NCI-H1930 (cell line): ENCODE measurements at regions not wholly inside any gene's neighbourhood (a gene's known extent, or its start where the extent isn't known, plus 50 kb on each side); places are given as distances from the start of the nearest gene placed in this dataset.

Experiments used
- DNase-seq, 2 experiments: peaks; one replicate each; lab custom pipeline; 2025; lab: John Stamatoyannopoulos, UW

DNA sequence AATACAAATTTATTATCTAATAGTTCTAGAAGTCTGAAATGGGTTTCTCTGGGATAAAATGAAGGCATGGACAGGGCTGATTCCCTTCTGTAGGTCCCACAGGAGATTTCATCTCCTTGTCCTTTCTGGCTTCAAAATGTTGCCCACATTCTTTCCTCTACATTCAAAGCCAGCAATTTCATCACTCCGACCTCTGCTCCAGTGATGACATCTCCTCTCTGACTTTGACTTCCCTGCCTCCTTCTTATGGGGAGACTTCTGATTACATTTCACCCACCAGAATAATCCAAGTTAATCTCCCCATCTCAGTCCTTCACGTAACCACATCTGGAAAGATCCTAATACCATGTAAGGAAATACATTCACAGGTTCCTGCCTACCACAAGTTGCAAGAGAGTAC is 358.0 kb upstream of the C1orf87 start:
- no peak for DNase-seq

DNA sequence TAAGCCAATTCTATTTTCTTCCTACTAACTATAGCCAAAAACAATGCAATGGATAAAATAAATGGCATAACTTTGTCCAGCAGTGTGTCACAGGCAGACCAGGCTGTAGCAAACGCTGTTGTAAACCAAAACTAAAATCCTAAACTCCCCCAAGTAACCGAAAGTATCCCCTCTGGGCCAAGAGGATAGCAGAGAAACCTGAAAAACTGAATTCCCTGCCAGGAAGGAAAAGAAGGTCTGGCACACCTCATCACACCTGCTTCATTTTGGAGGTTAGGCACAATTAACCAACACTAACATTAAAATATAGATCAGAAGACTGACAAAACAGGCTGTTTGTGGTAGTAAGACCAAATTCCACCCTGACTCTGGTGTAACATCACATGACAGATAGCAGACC is 356.8 kb upstream of the C1orf87 start:
- DNase-seq, result no peak

DNA sequence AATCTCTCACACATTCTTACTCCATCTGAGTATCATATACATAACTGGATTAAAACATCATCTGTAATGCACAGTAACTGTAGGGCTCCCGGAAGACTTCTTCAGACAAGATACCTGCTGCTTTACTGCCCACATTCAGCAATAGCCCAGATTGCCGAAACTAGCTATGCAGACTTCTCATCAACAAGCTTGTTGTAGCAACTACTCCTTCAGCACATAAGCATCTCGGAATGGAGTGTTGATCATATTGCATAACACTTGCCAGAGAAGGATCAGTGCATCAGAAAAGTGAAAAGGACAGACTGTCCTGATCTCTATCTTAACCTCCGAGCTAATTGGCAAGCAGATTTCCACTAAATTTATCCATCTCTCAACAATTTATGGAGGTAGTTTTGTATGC is 354.6 kb upstream of the C1orf87 start:
- peak in 1 of 2 experiments; percentile 38 for DNase-seq

DNA sequence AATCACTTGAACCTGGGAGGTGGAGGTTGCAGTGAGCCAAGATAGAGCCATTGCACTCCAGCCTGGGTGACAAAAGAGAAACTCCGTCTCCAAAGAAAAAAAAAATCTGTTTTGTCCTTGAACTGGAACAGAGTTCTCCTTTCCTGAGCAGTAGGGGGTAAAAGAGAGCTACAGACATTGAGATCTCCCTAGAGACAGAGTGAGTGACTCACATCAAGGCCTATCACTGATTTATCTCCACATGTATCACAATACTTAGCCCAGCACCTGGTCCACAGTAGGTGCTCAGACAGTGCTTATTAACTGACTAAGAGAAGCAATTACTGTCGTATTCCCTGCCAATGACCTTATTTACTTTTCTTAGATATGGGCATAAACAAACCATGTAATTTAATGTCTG is 354.1 kb upstream of the C1orf87 start:
- DNase-seq, result peak in 1 of 2 experiments; percentile 38

DNA sequence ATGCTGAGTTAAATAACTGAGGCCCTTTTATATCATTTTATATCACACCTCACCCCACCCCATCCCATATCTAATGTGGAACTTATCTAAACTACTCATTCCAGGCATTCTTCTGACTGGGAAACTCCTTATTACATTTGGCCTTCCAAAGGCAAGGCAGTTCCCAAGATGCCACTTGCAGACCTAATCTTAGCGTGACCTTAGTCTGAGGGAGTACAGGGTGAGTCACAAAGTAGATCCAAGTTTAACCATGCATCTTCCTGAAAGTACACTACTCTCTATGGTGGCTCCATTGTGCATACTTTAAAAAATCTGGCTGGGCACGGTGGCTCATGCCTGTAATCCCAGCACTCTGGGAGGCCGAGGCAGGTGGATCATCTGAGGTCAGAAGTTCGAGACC is 353.6 kb upstream of the C1orf87 start:
- DNase-seq, result no peak

DNA sequence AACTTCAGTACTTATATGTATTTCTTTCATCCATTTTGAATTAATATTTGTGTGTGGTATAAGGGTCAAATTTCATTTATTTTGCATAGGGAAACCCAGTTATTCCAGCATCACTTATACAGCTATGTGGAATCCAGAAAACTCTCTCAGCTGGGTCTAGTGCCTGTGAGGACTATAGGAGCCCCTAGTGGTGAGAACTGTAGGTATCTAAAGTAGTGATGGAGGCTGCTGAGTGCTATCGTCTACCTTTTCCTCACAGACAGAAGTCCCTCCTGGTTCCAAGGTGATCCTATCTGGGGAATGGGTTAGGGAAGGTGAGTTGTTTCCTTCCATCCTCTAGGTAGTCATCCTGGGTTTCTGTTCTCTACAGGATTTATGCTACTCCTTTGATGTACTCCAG is 352.0 kb upstream of the C1orf87 start:
- DNase-seq, result no peak

DNA sequence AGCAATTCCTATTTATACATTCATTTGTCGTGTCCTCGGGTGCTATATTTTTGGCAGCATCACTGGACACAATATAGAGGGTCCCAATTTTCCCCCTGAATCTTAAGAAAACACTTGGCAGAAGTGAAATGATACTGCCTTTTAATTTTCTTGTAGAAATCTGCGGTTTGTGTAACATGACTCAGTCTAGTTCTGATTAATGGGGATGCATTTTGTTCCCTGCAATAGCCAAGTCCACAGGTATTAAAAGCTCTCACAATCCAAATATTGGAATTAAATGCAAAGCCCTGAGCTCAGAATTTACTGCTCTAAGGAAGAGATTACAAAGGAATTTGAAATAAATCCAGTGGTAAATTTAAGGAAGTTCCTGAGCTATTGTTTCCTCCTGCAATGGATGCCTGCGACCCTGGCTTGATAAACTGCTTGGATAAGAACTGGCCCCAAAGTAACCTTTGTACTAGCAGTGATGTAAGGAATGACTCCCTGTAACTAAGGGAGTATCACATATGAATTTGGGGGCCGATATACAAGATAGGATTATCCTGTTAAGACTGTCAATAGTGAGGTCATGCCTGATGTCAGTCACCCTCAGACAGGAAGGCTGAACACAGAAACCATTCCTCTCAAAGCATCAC is 349.7 kb upstream of the C1orf87 start:
- DNase-seq, result no peak

DNA sequence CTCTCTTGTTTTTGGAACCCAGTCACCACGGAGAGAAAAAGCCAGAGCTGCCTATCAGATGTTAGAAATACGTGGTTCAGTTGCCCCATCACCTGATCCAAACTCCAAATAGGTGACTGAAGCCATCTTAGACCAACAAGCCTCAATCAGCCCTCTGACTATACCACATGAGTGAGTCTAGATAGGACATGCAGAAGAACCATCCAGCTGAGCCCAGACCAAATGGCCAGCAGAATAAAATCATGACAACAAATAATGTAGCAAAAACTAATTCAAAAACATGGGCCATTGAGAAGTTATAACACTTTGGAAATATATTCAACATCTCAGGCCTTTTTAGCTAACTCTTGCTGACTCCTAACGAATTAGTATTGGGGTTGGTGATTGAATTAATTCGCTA is 348.4 kb upstream of the C1orf87 start:
- DNase-seq, result no peak

DNA sequence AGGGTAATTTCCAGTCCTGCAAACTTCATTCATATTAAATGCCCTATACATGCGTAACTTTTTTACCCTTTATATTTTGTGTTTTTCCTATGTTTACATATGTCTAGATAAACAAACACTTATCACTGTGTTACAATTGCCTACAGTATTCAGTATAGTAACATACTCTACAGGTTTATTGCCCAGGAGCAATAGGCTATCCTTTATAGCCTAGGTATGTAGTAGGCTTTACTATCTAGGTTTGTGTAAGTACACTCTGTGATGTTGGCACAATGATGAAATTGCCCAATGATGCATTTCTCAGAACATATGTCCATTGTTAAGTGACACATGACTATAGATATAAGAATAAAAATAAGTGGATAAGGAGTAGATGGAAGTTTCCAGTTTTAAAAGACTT is 345.5 kb upstream of the C1orf87 start:
- no peak for DNase-seq

DNA sequence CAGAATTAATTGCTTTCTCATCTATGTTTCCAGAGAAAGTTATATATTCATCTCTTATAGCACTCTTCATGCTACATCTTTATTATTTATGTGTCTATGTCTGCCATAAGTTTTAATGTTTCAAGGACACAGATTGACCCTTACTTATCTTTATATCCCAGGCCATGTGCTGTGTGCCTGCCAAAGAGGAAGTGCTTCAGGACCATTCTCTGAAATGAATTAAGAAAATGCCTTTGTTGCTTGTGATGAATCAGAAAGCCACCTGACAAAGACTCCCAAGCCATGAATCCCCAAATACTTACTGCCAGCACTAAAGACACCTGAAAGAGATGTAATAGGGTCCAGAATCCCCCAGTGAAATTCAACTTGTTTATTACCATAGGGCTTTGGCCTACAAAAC is 342.1 kb upstream of the C1orf87 start:
- DNase-seq, result no peak

DNA sequence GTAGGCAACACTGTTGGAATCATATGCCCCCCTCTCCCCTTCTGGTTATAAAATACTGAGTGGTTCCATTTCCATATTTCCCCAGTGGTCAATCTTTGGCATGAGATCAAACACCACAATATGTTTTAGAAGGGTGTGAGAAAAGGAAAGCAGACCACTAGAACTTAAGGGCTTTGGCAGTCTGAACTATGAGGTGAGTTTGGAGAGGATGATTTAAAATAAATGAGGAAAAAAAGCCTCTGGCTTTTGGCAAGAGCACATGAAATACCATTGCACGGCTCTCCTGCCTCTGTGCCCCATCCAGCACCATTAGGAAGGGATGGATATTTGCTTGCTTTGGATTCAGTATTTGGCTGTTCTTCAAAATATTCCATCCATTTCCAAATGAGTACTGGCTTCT is 339.5 kb upstream of the C1orf87 start:
- no peak for DNase-seq

DNA sequence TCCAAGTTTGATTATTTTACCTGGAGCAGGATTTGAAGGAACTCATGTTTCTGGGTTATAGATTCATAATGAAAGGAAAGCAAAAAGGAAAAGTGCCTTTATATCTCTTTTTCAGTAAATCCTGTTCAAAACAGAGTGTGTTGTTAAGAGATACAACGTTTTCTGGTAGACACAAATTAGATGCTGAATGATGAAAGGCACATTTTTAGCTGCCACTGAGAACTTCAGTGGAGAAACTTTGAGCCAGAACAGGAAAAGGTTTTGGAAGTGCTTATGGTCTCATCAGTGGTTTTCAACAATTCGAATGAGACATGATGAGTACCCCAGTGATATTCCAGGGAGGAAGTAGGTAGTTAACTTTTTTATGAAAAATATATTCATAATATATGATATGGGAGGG is 338.0 kb upstream of the C1orf87 start:
- DNase-seq, result no peak

DNA sequence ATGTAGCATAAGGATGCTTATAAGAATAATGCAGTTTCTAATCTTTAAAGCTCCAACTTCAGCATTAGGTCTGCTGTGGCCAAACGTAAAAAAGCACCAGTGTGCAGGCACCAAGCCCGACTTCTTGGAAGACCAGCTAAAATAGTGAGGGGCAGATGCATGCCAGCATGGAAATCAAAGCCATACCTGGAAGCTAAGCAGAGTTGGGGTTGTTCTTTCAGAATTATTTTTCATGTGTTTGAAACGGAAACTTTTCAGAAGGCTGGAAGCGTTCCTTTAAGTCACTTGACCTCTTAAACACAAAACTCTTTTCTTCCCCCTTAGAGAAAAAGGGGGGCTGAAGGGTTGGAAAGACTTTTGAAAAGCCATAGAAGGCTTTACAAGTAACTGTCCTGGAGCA is 329.2 kb upstream of the C1orf87 start:
- DNase-seq, result no peak

DNA sequence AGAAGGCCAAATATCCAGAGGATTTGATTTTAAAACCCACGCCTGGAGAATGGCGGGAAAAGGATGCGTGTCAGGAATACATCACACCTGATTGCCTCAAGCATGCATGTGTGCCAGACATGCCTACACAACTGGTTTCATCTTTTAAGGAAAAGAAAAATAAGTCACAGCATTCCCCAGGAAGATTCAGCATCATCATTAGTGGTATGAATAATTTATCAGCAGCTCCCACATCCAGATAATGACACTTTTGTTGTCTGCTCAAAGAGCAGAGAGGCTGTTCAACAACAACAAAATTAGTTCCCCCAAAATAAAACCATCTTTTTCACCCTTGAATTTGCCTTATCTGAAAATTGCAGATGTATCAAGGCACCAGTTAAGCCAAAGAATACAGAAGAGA is 328.6 kb upstream of the C1orf87 start:
- DNase-seq, result no peak

DNA sequence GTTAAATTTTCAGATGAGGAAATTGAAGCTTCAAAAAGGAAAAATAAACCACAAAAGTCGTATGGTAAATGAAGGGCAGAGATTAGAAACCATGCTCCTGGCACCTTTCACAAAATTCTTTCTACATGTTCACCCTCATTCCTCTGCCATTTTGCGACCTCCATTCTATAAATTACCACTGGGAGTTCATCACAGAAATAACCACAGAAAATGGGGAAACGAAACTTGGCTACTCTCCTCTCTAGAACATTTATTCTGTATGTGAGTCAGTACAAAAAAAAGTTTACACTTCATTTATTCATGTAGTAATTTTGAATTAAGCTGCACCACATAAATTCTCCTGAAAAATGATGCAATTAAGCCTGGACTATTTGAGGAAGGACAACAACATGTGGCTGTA is 320.9 kb upstream of the C1orf87 start:
- DNase-seq, result no peak

DNA sequence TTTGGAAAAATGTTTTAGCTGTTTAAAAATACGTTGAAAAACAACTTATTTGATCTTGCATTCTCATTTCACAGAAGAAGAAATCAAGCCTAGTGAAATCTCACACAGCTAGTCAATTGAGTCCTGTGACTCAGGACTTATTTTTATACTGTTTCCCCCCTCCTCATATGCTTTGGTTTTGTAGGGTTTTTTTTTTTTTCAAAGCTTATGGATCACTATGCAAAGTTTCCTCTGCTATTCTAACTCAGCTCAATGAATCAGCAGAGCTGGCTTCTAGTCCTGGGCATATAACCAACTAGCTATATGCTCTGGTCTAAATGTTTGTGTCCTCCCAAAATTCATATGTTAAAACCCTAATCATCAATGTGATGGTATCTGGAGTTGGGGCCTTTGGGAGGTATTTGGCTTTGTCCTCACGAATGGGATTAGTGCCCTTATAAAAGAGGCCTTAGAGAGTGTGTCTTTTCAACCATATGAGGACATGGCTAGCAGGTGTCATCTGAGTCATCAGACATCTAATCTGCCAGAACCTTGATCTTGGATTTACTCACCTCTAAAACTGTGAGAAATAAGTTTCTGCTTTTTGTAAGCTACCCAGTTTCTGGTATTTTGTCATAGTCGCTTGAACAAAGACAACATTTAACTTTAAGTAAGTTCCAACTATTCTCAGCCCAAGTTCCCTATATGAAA is 317.2 kb upstream of the C1orf87 start:
- no peak for DNase-seq

DNA sequence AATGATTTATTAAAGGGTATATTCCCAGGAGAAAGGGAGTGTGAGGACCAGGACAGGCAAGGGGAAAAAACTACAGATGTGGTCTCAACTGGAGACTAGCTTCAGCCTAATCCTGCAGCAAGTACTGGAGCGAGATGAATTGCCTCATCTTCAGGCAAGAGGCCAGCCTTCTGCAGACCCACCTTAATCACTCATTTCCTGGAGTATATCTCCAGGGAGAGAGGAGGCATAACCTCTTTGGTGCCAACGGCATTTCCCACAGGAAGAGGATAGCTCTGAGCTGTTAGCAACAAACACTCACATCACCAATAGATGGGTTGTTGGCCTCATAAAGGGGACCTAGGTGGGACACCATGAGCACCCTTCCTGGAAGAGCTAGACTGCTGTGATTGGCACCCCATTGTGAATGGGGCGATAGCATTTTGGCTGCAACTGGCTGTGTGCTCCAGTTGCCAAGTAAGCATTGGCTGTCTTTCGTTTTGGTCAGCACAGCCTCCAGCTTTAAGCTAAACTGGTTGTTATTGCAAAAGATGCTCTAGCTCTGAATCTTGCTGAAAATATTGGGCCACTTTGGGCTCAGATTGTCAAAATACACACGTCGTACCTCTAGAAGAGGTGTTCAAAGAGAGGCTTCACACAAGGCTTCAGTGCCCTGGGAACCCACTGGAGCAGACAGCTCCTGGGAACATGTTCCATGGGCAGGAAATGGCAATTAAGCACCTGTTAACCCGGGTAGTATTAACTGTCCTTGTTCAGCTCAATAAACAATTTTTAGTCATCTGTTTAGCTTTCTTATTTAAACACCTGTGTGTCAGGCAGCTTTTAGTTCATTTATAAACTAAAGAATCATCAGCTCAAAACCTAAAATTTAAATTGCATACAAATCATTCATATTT is 314.8 kb upstream of the C1orf87 start:
- no peak for DNase-seq

DNA sequence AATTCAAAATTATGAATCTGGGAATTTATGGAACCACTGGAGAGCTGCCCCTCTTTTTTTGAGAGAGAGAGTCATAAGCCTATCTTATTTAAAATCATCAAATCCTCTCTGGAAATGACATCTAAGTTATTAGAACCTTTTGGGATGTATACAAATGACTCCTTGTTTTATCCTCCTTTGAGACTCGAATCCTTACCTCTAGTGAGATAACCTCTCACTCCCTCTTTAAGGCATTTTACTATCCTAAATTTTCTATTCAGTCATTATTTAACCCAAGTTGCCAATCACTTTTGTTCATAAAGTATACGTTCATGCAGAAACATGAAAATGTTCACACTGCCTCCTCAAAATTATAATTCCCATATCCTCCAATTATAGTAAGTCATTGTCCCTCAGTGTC is 313.6 kb upstream of the C1orf87 start:
- DNase-seq, result no peak

DNA sequence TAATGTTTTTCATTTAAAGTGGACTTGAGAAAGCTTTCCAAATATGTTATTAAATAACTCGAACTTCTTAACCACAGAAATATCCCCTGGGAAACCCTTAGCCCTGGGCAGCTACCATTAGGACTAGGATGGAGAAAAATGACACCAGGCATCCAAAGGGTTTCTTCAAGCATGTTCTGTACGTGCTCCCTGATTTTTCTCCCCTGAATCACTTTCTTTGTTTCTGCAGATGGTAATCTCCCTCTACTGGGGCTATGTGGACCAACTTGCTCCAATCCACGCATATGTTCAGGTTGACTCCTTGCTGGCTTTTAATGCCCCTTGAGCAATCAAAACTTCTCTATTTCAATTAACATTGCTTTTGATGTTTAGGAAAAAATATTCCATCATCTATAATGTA is 312.7 kb upstream of the C1orf87 start:
- no peak for DNase-seq

DNA sequence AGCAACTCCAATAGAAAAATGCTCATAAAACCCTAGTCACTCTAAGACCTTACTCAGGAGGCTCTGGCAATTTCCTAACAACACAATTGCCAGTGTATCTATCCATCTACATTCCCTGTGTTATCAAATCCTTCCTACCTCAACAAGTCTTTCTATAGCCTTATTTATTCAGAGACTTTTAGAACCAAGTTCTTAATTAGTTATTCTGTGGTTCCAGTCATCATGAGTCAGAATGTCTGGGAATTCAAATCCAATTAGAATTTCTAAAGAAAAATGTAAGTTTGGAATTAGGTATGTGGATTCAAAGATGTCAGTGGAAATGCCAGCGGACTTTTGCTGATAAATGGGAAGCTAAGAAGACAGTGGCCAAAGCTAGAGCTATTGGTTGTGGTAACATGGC is 302.6 kb upstream of the C1orf87 start:
- DNase-seq, result no peak

DNA sequence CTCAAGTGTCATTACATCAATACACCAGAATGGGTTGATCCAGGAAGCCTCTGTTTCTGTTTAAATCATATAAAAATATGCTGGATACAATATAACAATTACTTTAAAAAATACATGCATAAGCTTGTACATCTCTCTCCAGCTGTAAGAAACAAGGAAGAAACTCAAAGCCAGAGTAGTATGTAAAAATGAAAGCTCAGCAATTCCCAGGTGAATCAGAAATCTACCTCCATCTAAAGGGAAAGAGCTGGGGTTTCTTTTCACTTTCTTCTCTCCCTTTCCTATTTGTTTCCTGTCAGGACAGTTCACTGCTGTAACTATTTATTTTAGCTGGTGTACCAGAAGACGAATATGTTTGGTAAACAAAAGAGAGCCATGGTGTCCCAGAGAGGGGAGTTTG is 301.0 kb upstream of the C1orf87 start:
- no peak for DNase-seq

DNA sequence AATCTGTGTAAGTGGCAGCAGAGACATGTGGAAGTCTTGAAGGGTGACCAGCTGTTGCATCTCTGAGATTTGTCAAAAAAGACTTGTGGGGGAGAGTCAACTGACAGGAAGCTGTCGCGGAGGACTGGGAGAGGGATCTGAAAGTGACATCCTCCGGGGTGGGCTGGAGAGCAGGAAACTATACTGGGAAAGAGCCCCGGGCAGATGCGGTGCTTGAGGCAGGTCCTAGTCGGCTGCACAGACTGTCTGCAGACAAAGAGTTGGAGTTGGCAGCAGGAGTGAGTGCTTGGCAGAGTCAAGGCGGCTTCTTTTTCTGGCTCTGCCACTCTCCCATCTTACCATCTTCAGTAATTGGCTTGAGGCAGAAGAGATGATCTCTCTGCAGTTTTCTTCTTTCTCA is 294.0 kb upstream of the C1orf87 start:
- DNase-seq, result no peak

DNA sequence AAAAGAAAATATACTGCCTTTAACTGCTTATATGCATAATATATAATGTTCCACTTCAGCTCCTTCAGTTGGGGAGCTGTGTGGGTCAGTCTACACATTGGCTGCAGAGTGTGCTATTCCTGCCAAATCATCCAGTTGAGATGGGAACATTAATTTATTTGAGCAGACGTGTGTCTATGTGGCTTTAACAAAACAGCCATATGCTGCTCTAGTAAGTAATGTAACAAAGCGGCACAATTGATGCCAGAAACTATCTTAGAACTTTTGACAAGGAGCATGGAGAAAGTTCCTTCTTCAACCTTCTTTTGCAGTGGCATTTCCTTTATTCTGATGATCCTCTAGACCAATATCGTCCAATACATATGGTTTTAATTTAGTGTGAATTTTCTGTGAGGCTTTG is 285.9 kb upstream of the C1orf87 start:
- no peak for DNase-seq
